ENCODE measurements at regions not wholly inside any gene's neighbourhood (a gene's known extent, or its start where the extent isn't known, plus 50 kb on each side); places are given as distances from the start of the nearest gene placed in this dataset.
"Not testable (repeated sequence)": the region's sequence is repeated elsewhere in the genome, so short reads cannot be mapped to it uniquely, and the experiment has no call there.

DNA sequence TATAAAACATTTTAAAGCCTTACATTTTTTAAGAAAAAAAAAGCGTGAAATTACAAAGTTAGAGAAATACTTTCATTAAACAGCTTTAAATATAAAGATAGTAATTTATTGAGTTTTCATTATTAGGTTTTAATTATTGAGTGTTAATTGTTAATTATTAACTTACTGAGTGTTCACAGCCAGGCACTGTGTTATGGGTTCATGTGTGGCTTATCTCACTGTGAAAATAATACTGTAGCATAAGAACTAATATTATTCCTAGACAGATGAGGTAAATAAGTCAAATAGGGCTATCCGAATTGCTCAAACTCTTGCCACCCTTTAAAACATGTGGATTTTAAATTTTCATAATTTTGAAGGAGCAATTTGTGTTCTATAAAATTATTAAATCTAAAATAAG lies 956.1 kb upstream of the PCDH20 start:
- Mint-ChIP-seq H3K27ac (no peak overlapping the region), H3K27me3 (no peaks in the 10 kb centered on the region), H3K36me3 (ENCODE audit: low read depth) (no peaks in the 10 kb centered on the region), H3K4me1 (no peaks in the 10 kb centered on the region), H3K9me3 (peaks cover 5% of the 10 kb centered on the region), H3K4me3 (no peak overlapping the region)
- ATAC-seq: no peak
- DNase-seq: no peak

DNA sequence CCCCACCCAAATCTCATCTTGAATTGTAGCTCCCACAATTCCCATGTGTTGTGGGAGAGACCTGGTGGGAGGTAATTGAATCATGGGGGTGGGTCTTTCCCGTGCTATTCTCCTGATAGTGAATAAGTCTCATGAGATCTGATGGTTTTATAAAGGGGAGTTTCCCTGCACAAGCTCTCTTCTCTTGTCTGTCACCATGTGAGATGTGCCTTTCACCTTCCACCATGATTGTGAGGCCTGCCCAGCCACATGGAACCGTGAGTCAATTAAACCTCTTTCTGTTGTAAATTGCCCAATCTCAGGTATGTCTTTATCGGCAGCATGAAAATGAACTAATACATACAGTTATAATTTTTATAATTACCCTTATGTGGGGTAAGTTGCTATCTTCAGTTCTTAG lies 952.3 kb upstream of the PCDH20 start:
- H3K4me1 Mint-ChIP-seq; H3K9me3 Mint-ChIP-seq; ATAC-seq; H3K27ac Mint-ChIP-seq; H3K4me3 Mint-ChIP-seq; H3K36me3 Mint-ChIP-seq (ENCODE audit: low read depth); DNase-seq; H3K27me3 Mint-ChIP-seq: not testable (repeated sequence)

DNA sequence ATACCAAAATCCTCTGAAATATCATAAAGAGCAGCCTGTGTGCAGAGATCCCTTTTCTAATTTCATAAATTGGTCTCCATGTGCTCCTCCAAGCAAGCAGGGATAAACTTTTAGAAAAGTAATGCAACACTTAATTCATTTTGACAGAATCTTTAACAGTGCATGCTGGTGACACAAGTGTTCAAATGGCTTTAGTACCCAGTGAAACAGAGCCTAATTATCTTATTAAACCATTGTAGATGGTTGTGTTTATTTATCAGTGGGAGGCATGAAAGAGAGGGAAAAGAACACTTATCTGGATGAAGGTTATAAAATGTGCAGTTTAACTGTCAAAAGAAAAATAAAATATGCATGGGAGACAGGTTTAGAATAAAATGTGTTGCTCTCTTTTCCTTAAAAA lies 945.0 kb upstream of the PCDH20 start:
- Mint-ChIP-seq H3K4me3 (no peak overlapping the region), H3K36me3 (ENCODE audit: low read depth) (no peaks in the 10 kb centered on the region), H3K9me3 (no peaks in the 10 kb centered on the region), H3K4me1 (no peaks in the 10 kb centered on the region), H3K27ac (no peak overlapping the region), H3K27me3 (no peaks in the 10 kb centered on the region)
- ATAC-seq (no peak), DNase-seq (no peak)

DNA sequence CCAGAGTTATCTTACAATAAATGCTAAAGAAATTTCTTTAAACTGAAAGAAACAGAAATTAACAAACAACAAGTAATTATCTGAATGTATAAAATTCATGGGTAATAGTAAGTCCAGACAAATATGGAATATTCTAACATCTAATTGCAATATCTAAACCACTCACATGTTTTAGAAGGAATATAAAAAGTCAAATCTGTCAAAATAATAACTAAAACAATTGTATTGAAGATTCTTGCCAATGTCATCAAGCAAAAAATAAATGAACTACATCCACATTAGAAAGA lies 942.9 kb upstream of the PCDH20 start:
- H3K9me3 Mint-ChIP-seq: no peaks in the 10 kb centered on the region
- no peak overlapping the region for H3K27ac Mint-ChIP-seq
- DNase-seq (no peak), ATAC-seq (no peak)
- H3K4me1 Mint-ChIP-seq: no peaks in the 10 kb centered on the region
- no peak overlapping the region for H3K4me3 Mint-ChIP-seq
- no peaks in the 10 kb centered on the region for H3K36me3 Mint-ChIP-seq (ENCODE audit: low read depth)
- no peaks in the 10 kb centered on the region for H3K27me3 Mint-ChIP-seq

DNA sequence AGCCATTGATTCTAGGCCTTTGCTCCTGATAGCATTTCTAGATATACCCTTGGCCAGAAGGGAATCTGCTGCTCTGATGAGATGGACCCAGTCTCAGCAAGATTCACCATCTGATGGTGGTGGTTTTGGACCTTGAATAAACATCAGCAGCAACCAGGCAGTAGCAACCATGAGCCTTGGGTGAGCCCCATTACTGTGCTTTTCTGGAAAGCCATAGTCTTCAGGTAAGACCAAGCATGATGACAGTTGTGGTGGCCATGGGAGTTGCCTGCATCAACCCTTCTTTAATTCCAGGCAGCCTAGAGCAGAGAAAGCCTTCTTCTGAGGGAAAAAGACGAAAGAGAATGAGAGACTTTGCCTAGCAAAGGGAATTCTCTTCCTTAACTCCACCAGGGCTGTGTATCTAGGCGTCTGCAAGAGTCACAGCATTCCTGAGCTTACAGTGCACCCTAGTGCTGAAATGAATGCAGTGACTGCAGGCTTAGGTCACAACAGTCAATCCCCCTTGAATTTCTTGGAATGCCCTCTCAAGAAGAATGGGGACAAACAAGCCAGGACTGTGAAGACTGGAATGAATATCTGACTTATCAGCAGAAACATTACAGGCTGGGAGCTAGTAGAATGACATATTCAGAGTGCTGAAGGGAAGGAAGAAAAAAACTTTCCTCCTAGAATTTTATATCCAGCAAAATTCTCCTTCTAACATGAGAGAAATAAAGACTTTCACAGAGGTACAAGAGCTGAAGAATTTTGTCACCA lies 942.4 kb upstream of the PCDH20 start:
- no peaks in the 10 kb centered on the region for H3K27me3 Mint-ChIP-seq
- no peak overlapping the region for H3K4me3 Mint-ChIP-seq
- H3K4me1 Mint-ChIP-seq: no peaks in the 10 kb centered on the region
- no peaks in the 10 kb centered on the region for H3K36me3 Mint-ChIP-seq (ENCODE audit: low read depth)
- no peak for ATAC-seq
- no peak overlapping the region for H3K27ac Mint-ChIP-seq
- no peaks in the 10 kb centered on the region for H3K9me3 Mint-ChIP-seq
- DNase-seq: no peak

DNA sequence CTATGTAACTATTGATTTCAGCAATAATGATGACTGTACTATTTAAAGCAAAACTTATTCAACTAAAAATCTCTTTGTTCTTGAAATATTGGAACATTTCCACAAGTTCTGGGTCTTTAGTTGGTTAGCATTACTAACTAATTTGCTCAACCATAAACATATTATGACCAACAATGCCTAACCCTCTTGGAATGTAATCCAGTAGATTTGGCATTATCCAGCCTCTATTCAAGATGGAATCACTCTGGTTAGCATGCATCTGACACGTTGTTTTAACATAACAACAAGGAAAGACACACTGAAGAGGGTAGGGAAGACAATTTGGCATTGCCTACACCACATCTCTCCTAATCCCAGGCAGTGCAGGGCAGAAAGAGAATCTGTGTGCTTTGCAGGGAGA lies 941.3 kb upstream of the PCDH20 start:
- no peak for DNase-seq
- H3K9me3 Mint-ChIP-seq: no peaks in the 10 kb centered on the region
- no peak for ATAC-seq
- H3K4me1 Mint-ChIP-seq: no peaks in the 10 kb centered on the region
- H3K27ac Mint-ChIP-seq: no peak overlapping the region
- H3K36me3 Mint-ChIP-seq (ENCODE audit: low read depth): no peaks in the 10 kb centered on the region
- H3K27me3 Mint-ChIP-seq: no peaks in the 10 kb centered on the region
- no peak overlapping the region for H3K4me3 Mint-ChIP-seq

DNA sequence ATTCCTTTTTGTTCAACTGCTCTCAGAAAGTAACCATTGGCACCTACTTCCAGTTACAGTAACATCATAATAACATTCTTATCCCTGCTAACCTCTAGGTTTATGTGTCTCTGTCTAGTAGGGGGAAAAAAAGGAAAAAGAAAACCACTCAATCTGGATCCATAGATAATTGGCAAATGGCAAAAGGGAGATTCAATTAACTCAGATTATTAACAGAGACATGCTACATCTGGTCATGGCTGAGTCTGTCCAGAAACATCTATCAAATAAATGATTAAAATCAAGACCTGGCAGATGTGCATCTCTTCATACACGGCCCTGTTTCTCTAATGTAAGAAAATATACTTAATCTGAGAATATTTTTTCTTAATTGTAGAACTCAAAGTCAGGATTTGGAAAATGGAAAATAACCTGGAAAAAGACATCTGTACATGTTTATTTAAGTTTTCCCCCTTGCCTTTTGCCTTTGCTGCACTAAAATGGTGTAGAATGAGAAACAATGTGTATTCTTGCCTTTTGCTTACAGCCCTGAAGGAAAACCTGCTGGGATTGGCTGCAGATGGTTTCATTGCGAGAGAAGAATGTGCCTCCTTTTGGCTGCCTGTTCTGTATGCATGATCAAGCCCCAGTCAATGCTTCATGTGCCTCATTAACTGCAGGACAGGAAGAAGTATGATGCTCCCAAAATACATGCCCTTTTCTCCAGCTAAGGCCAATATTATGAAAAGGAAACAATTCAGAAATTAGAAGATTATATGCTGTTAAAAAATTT lies 921.6 kb upstream of the PCDH20 start:
- H3K27ac Mint-ChIP-seq: no peak overlapping the region
- peaks cover 8% of the 10 kb centered on the region for H3K9me3 Mint-ChIP-seq
- no peak overlapping the region for H3K4me3 Mint-ChIP-seq
- no peak for DNase-seq
- no peaks in the 10 kb centered on the region for H3K4me1 Mint-ChIP-seq
- ATAC-seq: no peak
- no peaks in the 10 kb centered on the region for H3K36me3 Mint-ChIP-seq (ENCODE audit: low read depth)
- H3K27me3 Mint-ChIP-seq: no peaks in the 10 kb centered on the region

DNA sequence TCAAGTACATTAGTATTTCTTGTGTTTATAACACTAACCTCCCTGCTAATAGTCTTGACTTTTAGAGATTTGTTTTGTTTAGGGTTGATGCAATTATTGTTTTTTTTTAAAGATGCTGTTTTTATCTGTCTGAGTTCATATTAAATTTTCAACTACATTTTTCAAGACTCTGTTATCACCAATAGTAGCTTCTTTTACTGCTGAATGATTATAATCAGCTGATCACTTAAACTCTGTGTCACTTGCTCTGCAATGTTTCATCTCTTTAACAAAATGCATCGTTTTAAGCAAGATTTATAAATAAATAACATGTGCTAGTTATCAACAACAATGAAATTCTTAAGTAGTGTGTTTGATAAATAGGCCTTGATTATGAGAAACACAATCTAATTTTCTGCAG lies 920.9 kb upstream of the PCDH20 start:
- Mint-ChIP-seq H3K4me3 (no peak overlapping the region), H3K4me1 (no peaks in the 10 kb centered on the region), H3K9me3 (peaks cover 8% of the 10 kb centered on the region), H3K27ac (no peak overlapping the region), H3K36me3 (ENCODE audit: low read depth) (no peaks in the 10 kb centered on the region), H3K27me3 (no peaks in the 10 kb centered on the region)
- ATAC-seq (no peak), DNase-seq (no peak)

DNA sequence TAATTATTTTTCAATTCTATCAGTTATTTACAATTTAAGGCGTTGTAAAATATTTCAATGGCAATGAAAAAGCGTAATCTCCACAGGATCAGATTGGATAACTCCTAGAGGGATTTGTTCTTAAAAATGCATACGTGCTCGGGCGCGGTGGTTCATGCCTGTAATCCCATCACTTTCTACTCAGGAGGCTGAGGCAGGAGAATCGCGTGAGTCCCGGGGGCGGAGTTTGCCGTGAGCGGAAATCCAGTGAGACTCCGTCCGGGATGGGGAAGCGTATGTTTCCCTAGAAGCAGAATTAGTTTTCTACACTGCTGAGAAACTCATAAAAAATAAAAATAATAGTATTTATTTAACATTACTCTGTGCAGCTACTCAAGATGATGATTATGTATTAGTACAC lies 917.8 kb upstream of the PCDH20 start:
- Mint-ChIP-seq H3K4me3 (no peak overlapping the region), H3K9me3 (peaks cover 8% of the 10 kb centered on the region), H3K27me3 (no peaks in the 10 kb centered on the region), H3K27ac (no peak overlapping the region), H3K4me1 (no peaks in the 10 kb centered on the region), H3K36me3 (ENCODE audit: low read depth) (no peaks in the 10 kb centered on the region)
- no peak for ATAC-seq
- no peak for DNase-seq

DNA sequence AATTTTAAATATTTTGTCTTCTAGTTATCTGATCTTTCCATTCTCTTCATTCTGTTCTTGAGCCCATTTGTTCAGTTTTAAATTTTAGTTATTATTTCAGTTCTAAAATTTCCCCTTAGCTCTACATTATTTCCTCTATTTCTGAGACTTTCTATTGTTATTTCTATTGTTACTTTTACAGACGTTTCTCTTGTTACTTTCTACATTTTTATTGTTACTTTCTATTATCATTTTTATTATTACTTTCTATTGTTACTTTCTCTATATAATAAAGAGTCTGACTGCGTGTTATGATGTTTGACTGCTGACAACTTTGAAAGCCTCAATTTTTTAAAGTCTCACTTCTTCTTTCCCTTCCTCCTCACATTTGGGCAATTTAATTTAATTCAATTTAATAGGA lies 915.7 kb upstream of the PCDH20 start:
- Mint-ChIP-seq H3K36me3 (ENCODE audit: low read depth) (no peaks in the 10 kb centered on the region), H3K4me3 (no peak overlapping the region), H3K9me3 (peaks cover 14% of the 10 kb centered on the region), H3K4me1 (no peaks in the 10 kb centered on the region), H3K27ac (no peak overlapping the region), H3K27me3 (no peaks in the 10 kb centered on the region)
- no peak for ATAC-seq
- no peak for DNase-seq

DNA sequence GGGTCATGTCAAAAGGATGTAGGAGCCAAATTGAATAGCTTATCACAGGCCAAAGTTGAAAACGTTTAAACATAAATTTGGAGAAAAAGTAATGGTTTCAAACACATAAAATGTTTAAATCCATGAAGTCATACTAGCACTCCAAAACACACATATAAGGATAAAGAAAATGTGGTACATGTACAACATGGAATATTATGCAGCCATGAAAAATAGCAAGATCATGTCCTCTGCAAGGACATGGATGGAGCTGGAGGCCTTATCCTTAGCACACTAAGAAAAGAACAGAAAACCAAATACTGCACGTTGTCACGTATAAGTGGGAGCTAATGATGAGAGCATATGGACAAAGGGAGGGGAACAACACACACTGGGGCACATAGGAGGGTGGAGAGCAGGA lies 911.7 kb upstream of the PCDH20 start:
- DNase-seq (no peak), ATAC-seq (no peak)
- Mint-ChIP-seq H3K9me3 (peaks cover 6% of the 10 kb centered on the region), H3K4me1 (no peaks in the 10 kb centered on the region), H3K27ac (no peak overlapping the region), H3K27me3 (no peaks in the 10 kb centered on the region), H3K4me3 (no peak overlapping the region), H3K36me3 (ENCODE audit: low read depth) (no peaks in the 10 kb centered on the region)

DNA sequence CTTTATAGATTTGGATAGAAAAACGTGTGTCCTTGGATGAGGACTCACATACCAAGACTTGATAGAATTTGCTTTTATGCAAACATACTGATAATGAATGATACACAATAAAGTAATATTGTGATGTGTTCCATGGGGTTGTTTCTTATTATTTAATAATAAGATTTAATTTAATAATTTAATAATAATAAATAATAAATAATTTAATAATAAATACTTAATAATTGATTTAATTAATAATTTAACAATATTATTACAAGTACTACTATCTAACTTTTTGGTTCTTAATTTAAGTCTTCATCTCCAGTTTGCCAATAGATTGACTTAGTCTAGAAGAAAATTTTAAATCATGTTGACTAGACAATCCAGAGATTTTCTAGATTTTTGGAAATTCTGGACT lies 909.2 kb upstream of the PCDH20 start:
- no peak for DNase-seq
- no peak for ATAC-seq
- no peaks in the 10 kb centered on the region for H3K27me3 Mint-ChIP-seq
- H3K4me1 Mint-ChIP-seq: no peaks in the 10 kb centered on the region
- no peak overlapping the region for H3K27ac Mint-ChIP-seq
- H3K4me3 Mint-ChIP-seq: no peak overlapping the region
- H3K9me3 Mint-ChIP-seq: peaks cover 6% of the 10 kb centered on the region
- H3K36me3 Mint-ChIP-seq (ENCODE audit: low read depth): no peaks in the 10 kb centered on the region

DNA sequence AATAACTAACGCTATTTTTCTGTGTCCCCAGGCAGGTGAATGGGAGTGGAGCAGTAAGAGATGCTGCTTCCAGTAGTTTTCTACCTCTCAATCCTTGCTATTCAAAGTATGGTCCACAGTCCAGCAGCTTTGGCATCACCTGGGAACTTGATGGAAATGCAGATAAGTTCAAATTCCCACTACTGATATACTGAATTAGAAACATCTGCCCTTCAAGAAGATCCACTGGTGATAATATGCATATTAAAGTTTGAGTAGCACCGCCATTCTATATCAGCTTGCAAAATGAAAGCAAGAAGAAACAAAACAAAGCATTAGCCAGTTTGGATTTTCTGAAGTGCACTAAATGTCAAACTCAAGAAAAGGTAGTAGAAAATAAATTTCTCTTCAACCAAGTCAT lies 906.2 kb upstream of the PCDH20 start:
- no peaks in the 10 kb centered on the region for H3K27me3 Mint-ChIP-seq
- ATAC-seq (no peak), DNase-seq (no peak)
- H3K9me3 Mint-ChIP-seq: no peaks in the 10 kb centered on the region
- H3K4me1 Mint-ChIP-seq: no peaks in the 10 kb centered on the region
- no peaks in the 10 kb centered on the region for H3K36me3 Mint-ChIP-seq (ENCODE audit: low read depth)
- H3K4me3 Mint-ChIP-seq: no peak overlapping the region
- no peak overlapping the region for H3K27ac Mint-ChIP-seq

DNA sequence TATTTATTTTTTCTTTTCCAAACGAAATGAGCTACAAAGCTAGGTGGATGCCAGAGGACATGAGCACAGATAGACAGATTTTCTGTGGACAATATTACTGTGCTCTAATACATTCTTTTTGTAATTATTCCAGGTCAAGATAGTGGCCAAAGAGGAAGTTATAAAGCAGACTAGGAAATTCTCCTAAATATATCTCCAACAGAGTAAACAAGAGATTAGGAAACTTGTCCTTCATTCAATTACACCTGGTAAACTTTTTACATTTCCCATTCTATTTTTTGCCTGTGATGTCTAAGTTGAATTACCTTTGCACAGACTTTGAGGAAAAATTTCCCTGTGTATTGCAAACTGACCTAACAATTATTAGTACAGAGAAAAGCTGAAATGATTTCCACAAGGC lies 905.5 kb upstream of the PCDH20 start:
- H3K36me3 Mint-ChIP-seq (ENCODE audit: low read depth): no peaks in the 10 kb centered on the region
- H3K4me1 Mint-ChIP-seq: no peaks in the 10 kb centered on the region
- H3K27me3 Mint-ChIP-seq: no peaks in the 10 kb centered on the region
- H3K4me3 Mint-ChIP-seq: no peak overlapping the region
- no peak overlapping the region for H3K27ac Mint-ChIP-seq
- DNase-seq (no peak), ATAC-seq (no peak)
- no peaks in the 10 kb centered on the region for H3K9me3 Mint-ChIP-seq

DNA sequence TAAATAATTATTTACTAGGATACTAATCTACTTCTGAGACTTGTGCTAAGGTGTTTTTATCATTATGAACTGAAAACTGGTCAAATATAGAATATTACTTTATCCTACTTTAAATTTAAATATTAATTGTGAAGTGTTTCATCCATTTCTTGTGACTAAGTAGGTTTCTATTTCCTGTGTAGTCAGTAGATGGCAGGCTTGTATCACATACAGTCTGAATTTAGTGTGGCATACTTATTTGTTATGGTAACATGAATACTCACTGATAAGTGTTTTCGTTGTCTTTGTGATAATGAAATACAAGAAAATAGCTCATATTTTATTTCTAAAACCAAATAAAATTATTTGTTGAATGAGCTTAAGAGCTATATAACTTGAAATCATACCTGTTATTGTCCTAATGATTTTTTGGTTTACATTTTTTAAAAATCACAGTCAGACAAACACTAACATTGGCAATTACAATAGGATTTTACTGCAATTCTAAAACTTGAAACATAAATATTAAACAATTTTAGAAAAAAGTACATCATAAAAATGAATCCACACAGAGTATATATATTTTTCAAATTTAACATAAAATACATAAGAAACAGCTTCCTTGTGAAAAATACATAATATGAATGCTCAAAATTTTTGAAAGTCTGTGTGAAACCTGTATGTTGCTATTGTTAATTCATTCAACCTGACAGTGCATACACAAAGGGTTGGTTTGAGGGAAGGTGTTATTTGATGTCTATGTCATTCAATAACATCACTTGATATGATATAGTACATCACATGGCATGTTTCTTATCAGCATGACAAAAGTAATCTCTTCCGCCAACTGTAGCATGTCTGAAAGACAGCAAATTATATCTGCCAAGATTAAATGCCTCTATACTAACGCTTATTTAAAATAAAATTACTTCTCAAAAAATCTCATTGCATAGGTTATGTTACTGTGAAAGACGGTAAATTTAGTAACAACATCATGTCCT lies 904.8 kb upstream of the PCDH20 start:
- ATAC-seq (no peak), DNase-seq (no peak)
- no peaks in the 10 kb centered on the region for H3K4me1 Mint-ChIP-seq
- H3K4me3 Mint-ChIP-seq: no peak overlapping the region
- H3K27ac Mint-ChIP-seq: no peak overlapping the region
- no peaks in the 10 kb centered on the region for H3K9me3 Mint-ChIP-seq
- H3K36me3 Mint-ChIP-seq (ENCODE audit: low read depth): no peaks in the 10 kb centered on the region
- H3K27me3 Mint-ChIP-seq: no peaks in the 10 kb centered on the region
